OCI-LY3 (cell line): ENCODE measurements at regions not wholly inside any gene's neighbourhood (a gene's known extent, or its start where the extent isn't known, plus 50 kb on each side); places are given as distances from the start of the nearest gene placed in this dataset.

Source experiments
- H2AFZ ChIP-seq: fragments of 200-600, 300-600 bp; shearing (Covaris generic); 2 replicates; pipeline ENCODE4 v1.6.0; 2014; ENCODE audit warnings: antibody characterized with exemption, low read depth, low read length
- H3K27ac ChIP-seq: fragments of 200-600, 300-600 bp; sonication (generic); 2 replicates; pipeline ENCODE4 v1.5.1; 2014; ENCODE audit warnings: mild to moderate bottlenecking, low read length, moderate library complexity, mixed read lengths
- H3K27me3 ChIP-seq: fragments of 200-600, 300-600 bp; sonication (generic); 2 replicates; pipeline ENCODE4 v1.6.1; 2014; ENCODE audit warnings: low read depth, low read length, mixed read lengths
- H3K36me3 ChIP-seq: fragments of 200-600, 300-600 bp; sonication (generic); replicated peaks from 2 replicates; pipeline ENCODE3; 2014; ENCODE audit warnings: low read depth, low read length, mixed read lengths
- H3K4me1 ChIP-seq: fragments of 300-600, 200-600 bp; sonication (generic); 2 replicates; pipeline ENCODE4 v1.6.1; 2014; ENCODE audit warnings: low read length, mixed read lengths
- H3K4me2 ChIP-seq: fragments of 200-600, 300-600 bp; sonication (generic); 2 replicates; pipeline ENCODE4 v1.6.1; 2014; ENCODE audit warnings: low read length, mixed read lengths
- H3K4me3 ChIP-seq: fragments of 300-600, 200-600 bp; sonication (generic); 2 replicates; pipeline ENCODE4 v1.5.1; 2014; ENCODE audit warnings: antibody characterized with exemption, mild to moderate bottlenecking, low read length, moderate library complexity
- H3K79me2 ChIP-seq: fragments of 300-600, 200-600 bp; shearing (Covaris generic); 2 replicates; pipeline ENCODE4 v1.6.1; 2014; ENCODE audit warnings: mild to moderate bottlenecking, low read length, mixed read lengths
- H3K9ac ChIP-seq: fragments of 300-600, 200-600 bp; shearing (Covaris generic); 2 replicates; pipeline ENCODE4 v1.6.0; 2014; ENCODE audit warnings: mild to moderate bottlenecking, low read length, moderate library complexity
- H3K9me3 ChIP-seq: fragments of 200-600, 300-600 bp; shearing (Covaris generic); 2 replicates; pipeline ENCODE4 v1.6.1; 2014; ENCODE audit warnings: low read length, mixed read lengths; ENCODE audit not compliant: insufficient read depth
- H4K20me1 ChIP-seq: fragments of 200-600, 300-600 bp; sonication (generic); 2 replicates; pipeline ENCODE4 v1.6.1; 2016; ENCODE audit warnings: low read length, mixed read lengths; ENCODE audit not compliant: insufficient read depth
- EZH2phosphoT487 ChIP-seq: fragments of 200-600 bp; shearing (Covaris generic); IDR thresholded peaks from 2 replicates; pipeline ENCODE4 v1.6.1; 2018; ENCODE audit warnings: antibody characterized with exemption, mixed run types, low read depth
- TF ChIP-seq, protein P1 (sequence below): fragments of 200-600, 300-600 bp; sonication (generic); IDR thresholded peaks from 2 replicates; pipeline ENCODE4 v1.5.1; 2014; ENCODE audit warnings: antibody characterized with exemption, low read length, low read depth

DNA sequence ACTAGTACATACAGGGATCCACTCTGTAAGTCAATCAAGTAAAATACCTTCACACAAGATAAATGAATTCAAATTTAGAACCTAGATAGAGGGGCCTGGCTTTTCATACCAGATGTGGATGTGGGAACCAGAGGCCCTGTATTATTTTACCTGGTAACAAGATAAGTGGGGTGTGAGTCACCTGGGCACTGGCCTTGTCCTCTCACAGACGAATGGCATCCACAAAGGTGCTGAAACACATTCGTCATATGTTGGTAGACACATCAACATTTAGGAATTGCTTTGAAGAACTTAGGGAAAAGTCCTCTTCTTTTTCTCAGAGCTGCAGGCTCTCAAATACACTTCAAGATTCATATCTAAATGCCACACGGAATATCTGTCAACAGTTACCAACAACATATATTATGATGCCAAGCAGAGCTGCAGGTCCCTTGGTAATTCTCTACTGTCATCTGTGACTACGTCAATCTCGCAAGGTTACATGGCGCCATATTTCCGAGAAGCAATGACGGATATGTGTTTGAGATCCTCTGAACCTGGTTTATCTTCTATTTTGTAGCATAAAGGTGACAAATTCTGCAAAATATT lies 618.6 kb downstream of the EPM2A start:
- no peaks in the 10 kb centered on the region for H3K9me3 ChIP-seq
- H3K79me2 ChIP-seq: no peaks in the 10 kb centered on the region
- H3K4me1 ChIP-seq: no peaks in the 10 kb centered on the region
- no peak overlapping the region for H3K9ac ChIP-seq
- no peak overlapping the region for H3K4me2 ChIP-seq
- no peak overlapping the region for H3K4me3 ChIP-seq
- H4K20me1 ChIP-seq: no peaks in the 10 kb centered on the region
- no peaks in the 10 kb centered on the region for H3K36me3 ChIP-seq
- H2AFZ ChIP-seq: no peak overlapping the region
- no peak for TF ChIP-seq EZH2phosphoT487
- TF ChIP-seq, protein P1, sequence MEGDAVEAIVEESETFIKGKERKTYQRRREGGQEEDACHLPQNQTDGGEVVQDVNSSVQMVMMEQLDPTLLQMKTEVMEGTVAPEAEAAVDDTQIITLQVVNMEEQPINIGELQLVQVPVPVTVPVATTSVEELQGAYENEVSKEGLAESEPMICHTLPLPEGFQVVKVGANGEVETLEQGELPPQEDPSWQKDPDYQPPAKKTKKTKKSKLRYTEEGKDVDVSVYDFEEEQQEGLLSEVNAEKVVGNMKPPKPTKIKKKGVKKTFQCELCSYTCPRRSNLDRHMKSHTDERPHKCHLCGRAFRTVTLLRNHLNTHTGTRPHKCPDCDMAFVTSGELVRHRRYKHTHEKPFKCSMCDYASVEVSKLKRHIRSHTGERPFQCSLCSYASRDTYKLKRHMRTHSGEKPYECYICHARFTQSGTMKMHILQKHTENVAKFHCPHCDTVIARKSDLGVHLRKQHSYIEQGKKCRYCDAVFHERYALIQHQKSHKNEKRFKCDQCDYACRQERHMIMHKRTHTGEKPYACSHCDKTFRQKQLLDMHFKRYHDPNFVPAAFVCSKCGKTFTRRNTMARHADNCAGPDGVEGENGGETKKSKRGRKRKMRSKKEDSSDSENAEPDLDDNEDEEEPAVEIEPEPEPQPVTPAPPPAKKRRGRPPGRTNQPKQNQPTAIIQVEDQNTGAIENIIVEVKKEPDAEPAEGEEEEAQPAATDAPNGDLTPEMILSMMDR: no peak
- H3K27ac ChIP-seq: no peak overlapping the region
- no peaks in the 10 kb centered on the region for H3K27me3 ChIP-seq

DNA sequence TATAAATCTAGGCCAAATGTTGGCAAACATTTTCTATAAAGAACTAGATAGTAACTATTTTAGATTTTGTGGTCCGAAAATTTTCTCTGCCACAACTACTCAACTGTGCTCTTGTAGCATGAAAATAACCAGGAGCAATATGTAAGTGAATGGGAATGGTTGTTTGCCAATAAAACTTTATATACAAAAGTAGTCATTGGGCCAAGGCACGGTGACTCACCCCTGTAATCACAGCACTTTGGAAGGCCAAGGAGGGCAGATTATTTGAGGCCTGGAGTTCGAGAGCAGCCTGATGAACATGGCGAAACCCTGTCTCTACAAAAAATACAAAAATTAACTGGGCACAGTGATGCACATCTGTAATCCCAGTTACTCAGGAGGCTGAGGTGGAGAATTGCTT lies 617.1 kb downstream of the EPM2A start:
- H3K36me3 ChIP-seq: no peaks in the 10 kb centered on the region
- no peaks in the 10 kb centered on the region for H3K27me3 ChIP-seq
- no peaks in the 10 kb centered on the region for H3K4me1 ChIP-seq
- no peak overlapping the region for H3K9ac ChIP-seq
- no peak overlapping the region for H3K27ac ChIP-seq
- no peaks in the 10 kb centered on the region for H3K79me2 ChIP-seq
- no peak overlapping the region for H2AFZ ChIP-seq
- TF ChIP-seq, protein P1: no peak
- TF ChIP-seq EZH2phosphoT487: no peak
- no peaks in the 10 kb centered on the region for H4K20me1 ChIP-seq
- no peak overlapping the region for H3K4me3 ChIP-seq
- no peak overlapping the region for H3K4me2 ChIP-seq
- H3K9me3 ChIP-seq: no peaks in the 10 kb centered on the region

- Histone ChIP-seq H3K4me1 (no peaks in the 10 kb centered on the region), H2AFZ (no peak overlapping the region), H3K9me3 (no peaks in the 10 kb centered on the region), H3K27me3 (no peaks in the 10 kb centered on the region), H4K20me1 (no peaks in the 10 kb centered on the region), H3K36me3 (no peaks in the 10 kb centered on the region), H3K9ac (no peak overlapping the region), H3K4me3 (no peak overlapping the region), H3K79me2 (no peaks in the 10 kb centered on the region), H3K4me2 (no peak overlapping the region), H3K27ac (no peak overlapping the region)
- TF ChIP-seq EZH2phosphoT487: no peak
- TF ChIP-seq, protein P1: no peak
These were observed 616.2 kb downstream of the EPM2A start for GRCh38 chr6:145119081-145119480.

DNA sequence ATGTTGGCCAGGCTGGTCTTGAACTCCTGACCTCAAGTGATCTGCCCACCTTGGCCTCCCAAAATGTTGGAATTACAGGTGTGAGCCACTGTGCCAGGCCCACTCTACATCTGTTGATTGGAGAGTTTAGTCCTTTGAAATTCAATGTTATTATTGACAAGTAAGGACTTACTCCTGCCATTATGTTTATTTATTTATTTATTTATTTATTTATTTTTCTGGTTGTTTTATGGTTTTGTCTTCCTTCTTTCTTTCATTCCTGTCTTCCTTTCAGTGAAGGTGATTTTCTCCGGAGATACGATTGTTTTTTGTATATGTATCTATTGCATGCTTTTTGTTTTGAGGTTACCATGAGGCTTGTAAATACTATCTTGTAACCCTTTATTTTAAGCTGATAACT lies 602.6 kb downstream of the EPM2A start:
- Histone ChIP-seq H3K9me3 (no peaks in the 10 kb centered on the region), H3K36me3 (no peaks in the 10 kb centered on the region), H4K20me1 (no peaks in the 10 kb centered on the region), H3K27me3 (no peaks in the 10 kb centered on the region), H3K4me1 (no peaks in the 10 kb centered on the region), H3K9ac (no peak overlapping the region), H3K4me2 (no peak overlapping the region), H3K27ac (no peak overlapping the region), H2AFZ (no peak overlapping the region), H3K4me3 (no peak overlapping the region), H3K79me2 (no peaks in the 10 kb centered on the region)
- TF ChIP-seq EZH2phosphoT487: no peak

DNA sequence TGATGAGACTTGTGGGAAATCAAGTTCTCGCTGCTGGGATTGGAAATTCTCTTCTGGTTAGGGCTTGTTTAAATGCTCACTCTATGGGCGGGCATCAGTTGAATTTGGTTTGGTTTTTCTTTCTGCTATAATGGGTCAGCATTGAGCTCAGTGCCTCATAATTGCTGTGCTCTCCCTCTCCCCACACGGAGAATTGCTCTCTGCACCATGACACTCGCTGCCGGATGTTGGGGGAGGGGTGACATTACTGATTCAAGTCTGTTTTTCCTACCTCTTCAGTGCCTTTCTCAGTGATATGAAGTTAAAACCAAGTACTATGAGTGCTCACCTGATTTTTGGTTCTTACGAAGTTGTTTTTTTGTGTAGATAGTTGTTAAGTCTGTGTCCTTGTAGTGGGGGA lies 599.6 kb downstream of the EPM2A start:
- no peaks in the 10 kb centered on the region for H3K36me3 ChIP-seq
- no peak overlapping the region for H3K4me2 ChIP-seq
- H3K27ac ChIP-seq: no peak overlapping the region
- H3K27me3 ChIP-seq: no peaks in the 10 kb centered on the region
- H3K9ac ChIP-seq: no peak overlapping the region
- no peaks in the 10 kb centered on the region for H3K9me3 ChIP-seq
- H4K20me1 ChIP-seq: no peaks in the 10 kb centered on the region
- H3K79me2 ChIP-seq: no peaks in the 10 kb centered on the region
- H2AFZ ChIP-seq: no peak overlapping the region
- H3K4me3 ChIP-seq: no peak overlapping the region
- no peaks in the 10 kb centered on the region for H3K4me1 ChIP-seq
- TF ChIP-seq EZH2phosphoT487: no peak
- TF ChIP-seq, protein P1: no peak
